ENCODE measurements at regions not wholly inside any gene's neighbourhood (a gene's known extent, or its start where the extent isn't known, plus 50 kb on each side); places are given as distances from the start of the nearest gene placed in this dataset.

DNA sequence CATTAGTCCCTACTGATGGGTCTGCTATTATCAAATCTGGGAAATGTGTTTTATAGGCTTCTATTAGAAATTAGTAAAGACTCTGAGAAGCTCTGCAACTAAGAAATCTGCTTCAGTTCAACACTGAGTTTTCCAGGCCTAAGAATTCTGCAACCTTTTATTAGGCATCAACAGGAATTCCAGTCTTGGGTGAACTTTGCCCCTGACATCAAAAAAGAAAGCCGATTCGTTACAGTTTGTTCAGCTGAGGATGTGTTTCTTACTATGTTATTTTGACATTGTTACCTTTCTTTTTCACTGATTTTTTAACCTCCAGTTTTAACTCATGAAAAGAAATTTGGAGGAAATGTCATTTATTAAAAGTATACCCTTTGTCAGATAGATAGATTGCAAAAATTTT is 131.5 kb upstream of the KCNH8 start:
- TF ChIP-seq GATA3 (IDR thresholded peaks at IDR 0.05; ENCODE audit: low read depth, low read length), result no peak
- TF ChIP-seq GATA2 (IDR thresholded peaks at IDR 0.05; ENCODE audit: low read depth, low read length), result no peak

DNA sequence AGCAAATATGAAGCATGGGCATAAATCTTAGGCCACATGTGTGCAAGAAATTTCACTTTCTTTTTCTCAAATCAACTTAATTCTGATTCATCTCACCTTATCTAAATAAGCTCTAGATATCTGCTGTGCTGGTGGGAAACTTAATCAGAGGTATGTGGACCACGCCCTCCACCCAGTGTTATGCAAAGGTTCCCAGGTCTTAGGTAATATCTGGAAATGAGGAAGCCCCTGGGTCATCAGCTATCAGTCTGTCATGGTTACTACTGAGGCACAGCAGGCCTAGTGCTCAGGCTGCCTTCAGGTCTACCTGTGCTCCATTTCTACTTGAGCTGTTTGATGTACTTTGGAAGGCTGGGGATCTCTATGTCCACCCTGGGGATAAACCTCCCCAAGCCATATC is 134.4 kb upstream of the KCNH8 start:
- TF ChIP-seq GATA3 (IDR thresholded peaks at IDR 0.05; ENCODE audit: low read depth, low read length) (no peak), GATA2 (IDR thresholded peaks at IDR 0.05; ENCODE audit: low read depth, low read length) (no peak)

GRCh38 chr3:19012846-19013245 is 135.5 kb upstream of the KCNH8 start:
- TF ChIP-seq GATA3 (IDR thresholded peaks at IDR 0.05; ENCODE audit: low read depth, low read length) (no peak), GATA2 (IDR thresholded peaks at IDR 0.05; ENCODE audit: low read depth, low read length) (no peak)

DNA sequence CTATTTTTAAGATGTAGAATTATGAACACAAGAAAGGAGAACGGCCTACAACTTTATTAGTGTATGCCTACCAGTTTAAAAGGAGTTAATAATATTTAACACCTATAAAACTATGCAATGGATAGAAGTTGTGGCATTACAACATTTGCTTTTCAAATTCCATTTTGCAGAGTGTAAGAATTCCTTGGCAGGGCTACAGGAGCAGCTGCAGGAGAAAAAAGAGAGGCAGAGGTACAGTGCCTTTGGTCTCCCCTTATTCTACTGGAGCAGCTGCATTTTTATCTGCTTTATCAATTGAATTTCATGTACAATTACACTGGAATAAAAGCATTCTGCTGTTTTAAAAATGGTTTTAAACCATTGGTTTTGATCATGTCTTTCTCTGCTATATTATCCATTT is 145.7 kb upstream of the KCNH8 start:
- TF ChIP-seq GATA2 (IDR thresholded peaks at IDR 0.05; ENCODE audit: low read depth, low read length), result peak; percentile 24; the same call in 1 of the 2 replicates
- no peak for TF ChIP-seq GATA3 (IDR thresholded peaks at IDR 0.05; ENCODE audit: low read depth, low read length)

DNA sequence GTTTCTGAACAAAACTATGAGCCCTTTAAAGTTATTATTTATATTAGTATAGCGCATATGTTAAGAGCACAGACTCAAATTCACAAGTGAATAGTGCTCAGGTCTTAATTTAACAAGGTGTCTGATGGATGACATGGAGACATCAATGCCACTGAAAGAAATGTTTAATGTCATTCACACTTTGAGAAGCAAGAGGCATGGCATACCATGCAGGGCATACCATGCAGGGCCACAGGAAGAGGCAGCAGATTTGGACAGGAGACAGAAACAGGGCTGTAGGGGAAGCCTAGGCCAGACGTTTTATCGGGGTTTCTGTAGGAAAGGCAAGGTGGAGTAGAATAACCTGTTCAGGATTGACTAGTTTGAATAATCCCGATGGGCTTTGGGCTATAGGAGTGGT is 150.2 kb upstream of the KCNH8 start:
- TF ChIP-seq GATA3 (IDR thresholded peaks at IDR 0.05; ENCODE audit: low read depth, low read length), result no peak
- TF ChIP-seq GATA2 (IDR thresholded peaks at IDR 0.05; ENCODE audit: low read depth, low read length), result no peak

- no peak for TF ChIP-seq GATA3 (IDR thresholded peaks at IDR 0.05; ENCODE audit: low read depth, low read length)
- no peak for TF ChIP-seq GATA2 (IDR thresholded peaks at IDR 0.05; ENCODE audit: low read depth, low read length)
Measured at GRCh38 chr3:18992709-18993108, 155.6 kb upstream of the KCNH8 start.

DNA sequence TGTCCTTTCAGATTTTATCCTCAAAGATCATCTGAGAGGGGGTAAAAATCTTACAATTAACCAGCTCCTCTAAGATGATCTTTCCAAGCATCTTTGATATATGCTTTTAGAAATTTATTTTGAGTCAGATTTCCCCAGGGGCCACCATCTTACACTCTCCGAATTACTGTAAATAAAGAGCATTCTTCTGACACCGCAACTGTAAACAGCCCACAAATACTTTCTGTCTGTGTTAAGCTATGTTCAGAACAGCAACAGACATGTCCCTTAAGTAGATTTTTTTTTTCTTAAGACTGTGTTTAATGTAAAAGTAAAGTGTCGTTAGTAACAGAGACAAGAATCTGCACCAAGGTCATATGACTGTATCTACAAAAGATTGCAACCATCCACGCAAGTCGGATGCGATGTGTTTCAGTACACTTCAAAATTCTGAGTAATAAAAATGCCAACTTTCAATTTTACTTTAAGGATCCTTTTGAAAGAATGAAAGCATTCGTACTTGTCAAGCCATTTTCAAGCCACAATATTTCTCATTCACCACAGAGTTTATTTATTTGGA is 159.0 kb upstream of the KCNH8 start:
- TF ChIP-seq GATA2 (IDR thresholded peaks at IDR 0.05; ENCODE audit: low read depth, low read length), result no peak
- TF ChIP-seq GATA3 (IDR thresholded peaks at IDR 0.05; ENCODE audit: low read depth, low read length), result no peak

DNA sequence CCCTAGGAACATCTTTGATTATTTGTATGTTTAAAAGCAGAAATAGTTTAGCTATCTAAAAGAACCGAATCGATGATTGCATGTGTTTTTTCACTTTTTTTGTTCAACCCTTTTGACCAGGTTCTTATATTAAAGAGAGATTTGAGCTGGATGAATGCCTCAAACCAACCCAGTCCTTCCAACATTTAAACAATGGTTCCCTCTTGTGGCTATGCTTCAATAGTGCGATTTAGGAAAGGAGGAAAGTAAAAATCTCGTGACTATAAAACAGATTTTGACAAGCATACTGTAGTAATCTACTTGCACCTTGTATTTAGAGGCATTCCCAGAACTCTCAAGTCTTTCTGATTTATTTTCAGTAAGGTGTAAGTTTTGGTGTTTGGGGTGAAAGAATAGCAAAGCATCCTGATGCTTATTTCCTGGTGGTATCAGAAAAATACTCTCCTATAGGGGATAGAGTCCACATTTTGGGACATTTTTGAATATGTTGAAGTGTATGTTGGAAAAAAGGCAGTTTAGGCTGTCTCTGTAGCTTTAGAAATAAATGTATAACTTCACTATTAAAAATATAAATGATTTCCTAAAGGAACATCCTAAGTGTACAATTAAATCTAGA is 159.6 kb upstream of the KCNH8 start:
- no peak for TF ChIP-seq GATA2 (IDR thresholded peaks at IDR 0.05; ENCODE audit: low read depth, low read length)
- TF ChIP-seq GATA3 (IDR thresholded peaks at IDR 0.05; ENCODE audit: low read depth, low read length), result no peak

DNA sequence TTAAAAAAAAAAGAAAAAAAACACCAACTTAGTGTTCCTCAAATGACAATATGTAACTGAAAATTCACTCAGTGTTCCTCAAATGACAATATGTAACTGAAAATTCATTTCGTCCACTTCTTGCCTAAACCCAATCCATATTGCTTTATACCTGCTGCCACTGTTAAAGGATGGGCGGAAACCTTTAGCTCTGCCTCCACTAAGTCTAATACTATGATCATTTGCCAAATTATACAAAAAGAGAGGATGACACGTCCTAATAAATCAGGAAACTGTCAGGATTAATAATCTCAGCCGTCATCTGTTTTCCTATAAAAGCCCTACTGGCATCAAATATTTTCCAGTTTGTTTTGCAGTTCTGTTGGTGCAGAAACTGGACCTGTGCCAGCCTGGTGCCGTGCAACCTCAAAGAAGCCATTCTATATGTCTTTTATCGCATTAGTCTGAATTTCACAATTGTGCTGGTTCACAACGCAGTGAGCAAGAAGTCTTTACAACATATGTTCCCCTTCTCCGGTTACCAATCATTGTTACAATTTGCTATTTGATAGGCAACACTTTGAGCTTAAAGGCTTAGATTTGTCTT is 160.4 kb upstream of the KCNH8 start:
- TF ChIP-seq GATA2 (IDR thresholded peaks at IDR 0.05; ENCODE audit: low read depth, low read length) (no peak), GATA3 (IDR thresholded peaks at IDR 0.05; ENCODE audit: low read depth, low read length) (no peak)

DNA sequence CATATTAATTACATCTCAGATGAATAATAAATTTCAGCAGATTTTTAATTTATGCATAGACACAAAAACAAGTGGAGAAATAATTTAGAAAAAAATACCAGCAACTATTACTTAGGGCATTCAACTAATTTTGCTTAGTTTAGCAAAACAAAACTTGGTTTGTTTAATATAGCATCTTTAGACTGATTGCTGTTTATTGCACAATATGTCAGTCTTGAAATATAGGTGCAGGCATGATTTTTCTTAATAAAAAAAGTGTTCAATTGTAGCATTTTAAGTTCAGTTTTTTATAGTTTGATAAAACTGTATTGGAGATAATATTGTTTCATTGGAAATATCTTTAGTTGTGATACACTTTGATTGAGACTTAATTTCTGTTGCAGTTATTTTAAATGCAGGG is 161.2 kb upstream of the KCNH8 start:
- no peak for TF ChIP-seq GATA2 (IDR thresholded peaks at IDR 0.05; ENCODE audit: low read depth, low read length)
- no peak for TF ChIP-seq GATA3 (IDR thresholded peaks at IDR 0.05; ENCODE audit: low read depth, low read length)

- TF ChIP-seq GATA3 (IDR thresholded peaks at IDR 0.05; ENCODE audit: low read depth, low read length) (no peak), GATA2 (IDR thresholded peaks at IDR 0.05; ENCODE audit: low read depth, low read length) (no peak)
Measured at GRCh38 chr3:18982920-18983319, 165.4 kb upstream of the KCNH8 start.

DNA sequence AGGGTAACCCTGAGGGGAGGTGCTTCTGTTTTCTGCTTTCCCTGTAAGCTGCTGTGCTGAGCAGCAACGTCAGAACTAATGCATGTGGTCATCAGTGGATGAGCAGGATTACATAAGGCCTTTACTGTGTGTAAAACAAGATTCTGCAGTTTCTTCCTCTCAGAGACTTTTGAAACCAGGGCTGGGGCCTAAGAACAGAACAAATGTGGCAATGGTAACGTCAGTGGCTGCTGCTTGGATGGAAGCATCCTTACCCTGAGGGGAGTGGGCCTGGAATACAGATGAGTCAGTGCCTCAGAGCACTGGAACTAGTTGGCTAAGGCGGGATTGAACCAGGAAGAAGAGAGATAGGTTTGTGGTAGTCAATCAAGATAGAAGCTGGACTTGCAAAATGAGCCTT is 180.2 kb upstream of the KCNH8 start:
- no peak for TF ChIP-seq GATA3 (IDR thresholded peaks at IDR 0.05; ENCODE audit: low read depth, low read length)
- no peak for TF ChIP-seq GATA2 (IDR thresholded peaks at IDR 0.05; ENCODE audit: low read depth, low read length)

- TF ChIP-seq GATA3 (IDR thresholded peaks at IDR 0.05; ENCODE audit: low read depth, low read length) (no peak), GATA2 (IDR thresholded peaks at IDR 0.05; ENCODE audit: low read depth, low read length) (no peak)
Measured at GRCh38 chr3:18965781-18966180, 182.5 kb upstream of the KCNH8 start.

- TF ChIP-seq GATA3 (IDR thresholded peaks at IDR 0.05; ENCODE audit: low read depth, low read length) (no peak), GATA2 (IDR thresholded peaks at IDR 0.05; ENCODE audit: low read depth, low read length) (no peak)
Measured at GRCh38 chr3:18964640-18965039, 183.7 kb upstream of the KCNH8 start.

GRCh38 chr3:18951333-18951732 is 197.0 kb upstream of the KCNH8 start:
- no peak for TF ChIP-seq GATA3 (IDR thresholded peaks at IDR 0.05; ENCODE audit: low read depth, low read length)

All from SH-SY5Y (cell line).